NCI-H526 (cell line): ENCODE measurements at regions not wholly inside any gene's neighbourhood (a gene's known extent, or its start where the extent isn't known, plus 50 kb on each side); places are given as distances from the start of the nearest gene placed in this dataset.

ENCODE experiments used
- DNase-seq, 2 experiments: peaks; one replicate each; lab custom pipeline; 2025; lab: John Stamatoyannopoulos, UW

DNA sequence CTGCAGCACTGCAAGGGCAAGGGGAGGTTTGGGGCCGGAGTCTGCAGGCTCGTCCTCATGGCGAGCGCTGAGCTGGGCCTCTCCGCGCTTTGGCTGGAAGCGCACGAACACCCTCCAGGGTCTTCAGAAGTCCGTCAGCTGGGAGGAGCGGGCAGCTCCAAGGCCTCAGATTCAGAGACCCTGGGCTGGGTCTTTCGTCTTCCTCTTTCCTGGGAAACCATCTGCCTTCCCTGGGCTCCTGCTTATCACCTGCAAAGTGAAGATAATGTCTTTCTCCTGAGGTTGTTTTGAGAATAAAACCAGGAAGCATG lies 525.6 kb downstream of the BRD1 start:
- no peak for DNase-seq

DNA sequence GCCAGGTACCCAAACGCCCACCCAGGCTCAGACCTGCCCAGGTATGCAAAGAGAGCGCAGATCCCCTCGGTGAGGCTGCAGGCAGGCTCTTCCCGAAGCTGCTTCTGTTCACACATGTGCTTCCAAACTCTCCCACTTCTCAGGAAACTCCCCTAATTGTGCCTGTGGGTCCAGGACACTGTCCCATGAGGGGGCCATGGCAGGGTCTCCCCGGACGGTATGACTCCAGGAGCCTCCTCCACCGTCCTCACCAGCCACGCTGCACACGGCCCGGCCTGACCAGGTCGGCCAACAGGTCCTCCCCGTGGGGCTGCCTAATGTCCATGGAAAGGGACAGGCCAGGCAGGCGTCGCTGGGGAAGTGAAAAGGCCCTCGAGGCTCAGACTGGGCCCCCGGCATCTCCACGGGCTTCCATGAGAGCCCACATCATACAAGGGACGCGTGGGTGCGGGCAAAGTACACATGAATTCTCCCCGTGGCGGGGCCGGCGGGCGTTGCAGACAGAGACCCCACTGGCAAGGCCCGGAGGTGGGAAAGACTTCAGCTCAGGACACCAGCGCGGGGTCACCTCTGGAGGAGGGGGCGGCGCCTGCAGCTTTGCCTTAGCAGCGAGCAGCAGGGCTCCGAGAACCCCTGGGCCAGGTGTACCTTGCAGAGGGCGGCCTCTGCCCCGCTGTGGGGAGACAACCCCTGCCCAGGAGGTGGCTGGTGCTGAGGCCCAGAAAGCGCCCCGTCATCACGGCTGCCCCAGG lies 526.1 kb downstream of the BRD1 start:
- DNase-seq: no peak

DNA sequence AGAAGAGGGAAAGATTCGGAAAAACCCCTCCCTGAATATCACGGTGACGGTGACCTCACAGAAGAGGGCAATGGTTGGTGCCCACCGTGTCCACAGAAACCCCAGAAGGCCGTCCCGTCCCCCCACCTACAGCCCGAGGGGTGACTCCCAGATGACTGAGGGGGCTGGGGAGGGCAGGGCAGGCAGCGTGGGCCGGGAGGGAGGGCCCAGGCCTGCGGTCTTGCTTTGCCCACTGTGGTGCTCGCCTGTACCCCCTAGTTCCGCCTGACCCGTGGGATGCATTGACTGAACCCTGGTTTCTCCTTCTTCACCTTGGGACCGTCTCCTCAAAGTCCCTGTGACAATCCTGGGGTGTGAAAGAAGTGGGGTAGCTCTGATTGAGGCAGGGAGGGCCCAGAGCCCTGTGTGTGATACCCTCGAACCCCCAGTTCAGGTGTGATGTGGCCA lies 526.7 kb downstream of the BRD1 start:
- DNase-seq: no peak

DNA sequence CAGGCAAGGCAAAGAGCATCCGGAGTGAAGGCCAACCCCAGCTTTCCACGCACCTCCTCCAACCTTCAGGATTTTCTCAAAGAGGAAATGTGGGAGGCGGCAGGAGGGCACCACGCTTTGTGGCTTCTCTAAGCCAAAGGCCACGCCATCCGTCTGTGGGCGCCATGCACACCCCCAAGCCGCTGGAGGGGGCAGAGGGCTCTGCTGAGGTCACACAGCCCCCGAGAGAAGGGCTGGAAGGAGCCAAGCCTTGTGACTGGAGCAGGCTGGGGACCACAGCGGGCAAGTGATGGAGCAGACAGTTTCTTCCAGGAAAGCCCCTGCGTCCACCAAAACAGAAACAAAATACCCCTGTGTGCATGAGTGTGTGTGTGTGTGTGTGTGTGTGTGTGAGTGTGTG lies 527.4 kb downstream of the BRD1 start:
- DNase-seq: no peak

DNA sequence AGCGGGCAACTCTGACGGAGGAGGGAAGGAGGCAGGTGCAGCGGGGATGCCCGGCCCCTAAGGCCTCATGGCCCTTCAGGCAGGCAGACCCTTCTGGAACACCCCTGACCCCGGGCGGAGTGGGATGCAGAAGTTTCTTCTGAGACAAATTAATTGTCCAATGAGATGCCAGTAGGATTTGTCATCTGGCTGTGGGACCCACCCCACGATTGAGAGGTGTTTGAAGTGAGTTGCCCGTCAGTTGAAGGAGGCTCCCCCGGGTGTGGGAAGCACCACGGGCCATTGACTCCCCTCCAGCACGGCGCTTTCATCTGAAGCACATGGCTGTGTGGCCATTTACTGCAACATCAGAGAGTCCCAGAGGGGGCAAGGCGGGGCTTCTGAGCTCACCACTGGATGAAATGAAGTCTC lies 527.8 kb downstream of the BRD1 start:
- DNase-seq: no peak

DNA sequence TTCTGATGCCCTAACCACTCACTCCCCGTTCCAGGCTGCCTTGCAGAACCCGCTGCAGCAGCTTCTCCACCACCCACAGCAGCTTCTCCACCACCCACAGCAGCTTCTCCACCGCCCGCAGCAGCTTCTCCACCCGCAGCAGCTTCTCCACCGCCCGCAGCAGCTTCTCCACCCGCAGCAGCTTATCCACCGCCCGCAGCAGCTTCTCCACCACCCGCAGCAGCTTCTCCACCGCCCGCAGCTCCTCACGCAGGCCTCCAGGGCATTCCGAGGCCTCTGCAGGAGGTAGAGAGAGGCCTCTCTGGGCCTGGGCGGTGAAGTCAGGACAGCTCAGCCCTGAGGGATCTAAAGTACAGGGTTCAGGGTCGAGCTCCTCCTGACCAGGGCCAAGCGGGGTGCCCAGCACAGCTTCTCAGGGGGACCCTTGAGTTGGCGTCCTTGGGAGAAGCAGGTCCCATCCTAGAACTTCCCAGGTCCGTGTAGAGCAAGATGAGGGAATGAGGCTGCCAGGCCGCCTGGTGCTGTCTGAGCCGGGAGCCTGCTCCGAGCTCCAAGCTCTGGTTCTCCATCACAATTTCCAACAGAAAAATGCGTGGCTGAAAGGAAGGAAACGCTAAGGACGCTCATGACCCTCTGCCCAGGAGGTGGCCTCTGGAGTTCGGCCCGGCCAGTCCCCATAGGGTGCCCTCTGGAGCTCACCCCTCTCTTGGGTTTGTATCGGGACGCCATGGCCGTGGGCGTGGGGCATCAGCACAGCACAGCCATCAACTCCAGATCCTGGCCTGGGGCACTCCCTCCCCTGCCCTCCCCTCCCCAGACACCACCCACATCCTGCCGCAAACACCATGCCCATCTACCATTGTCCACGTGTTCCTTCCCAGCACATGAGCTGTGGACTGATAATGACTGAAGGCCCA lies 528.6 kb downstream of the BRD1 start:
- no peak for DNase-seq

DNA sequence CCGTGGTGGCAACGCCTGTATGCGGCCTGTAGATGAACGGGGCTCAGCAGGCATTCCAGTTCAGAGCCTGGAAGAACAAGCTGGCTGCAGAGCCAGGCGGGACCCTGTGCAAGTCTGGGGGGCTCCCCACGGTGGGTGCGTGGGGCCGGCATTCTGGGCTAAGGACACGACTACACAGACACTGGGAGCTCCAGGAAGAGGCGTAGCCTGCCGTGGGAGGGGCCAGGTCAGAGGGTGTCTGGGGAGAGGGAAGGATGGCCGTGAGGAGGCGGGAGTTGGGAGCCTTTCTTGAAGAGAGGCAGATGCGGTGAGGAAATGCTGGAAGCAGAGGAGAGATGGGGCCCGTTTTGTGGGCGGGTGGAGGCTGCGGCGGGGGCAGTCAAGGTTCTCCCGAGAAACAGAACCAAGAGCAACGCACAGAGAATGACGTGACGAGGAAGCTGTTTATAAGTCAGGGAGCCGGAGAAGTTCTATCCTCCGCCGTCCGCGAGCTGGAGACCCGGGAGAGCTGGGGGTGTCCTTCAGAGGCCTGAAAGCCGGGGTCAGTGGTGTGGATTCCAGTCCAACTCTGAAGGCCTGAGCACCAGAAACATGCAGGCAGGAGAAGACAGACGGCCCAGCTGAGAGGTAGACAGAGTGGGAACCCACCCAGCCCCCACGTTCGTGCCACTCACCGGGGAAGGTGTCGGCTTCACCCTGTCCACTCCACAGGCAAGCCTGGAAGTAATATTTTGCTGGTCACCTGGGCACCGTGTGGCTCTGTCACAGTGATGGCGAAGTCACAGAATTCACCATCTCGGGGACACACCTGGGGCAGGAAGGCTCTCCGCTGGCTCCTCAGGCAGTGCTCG lies 529.6 kb downstream of the BRD1 start:
- DNase-seq: no peak

DNA sequence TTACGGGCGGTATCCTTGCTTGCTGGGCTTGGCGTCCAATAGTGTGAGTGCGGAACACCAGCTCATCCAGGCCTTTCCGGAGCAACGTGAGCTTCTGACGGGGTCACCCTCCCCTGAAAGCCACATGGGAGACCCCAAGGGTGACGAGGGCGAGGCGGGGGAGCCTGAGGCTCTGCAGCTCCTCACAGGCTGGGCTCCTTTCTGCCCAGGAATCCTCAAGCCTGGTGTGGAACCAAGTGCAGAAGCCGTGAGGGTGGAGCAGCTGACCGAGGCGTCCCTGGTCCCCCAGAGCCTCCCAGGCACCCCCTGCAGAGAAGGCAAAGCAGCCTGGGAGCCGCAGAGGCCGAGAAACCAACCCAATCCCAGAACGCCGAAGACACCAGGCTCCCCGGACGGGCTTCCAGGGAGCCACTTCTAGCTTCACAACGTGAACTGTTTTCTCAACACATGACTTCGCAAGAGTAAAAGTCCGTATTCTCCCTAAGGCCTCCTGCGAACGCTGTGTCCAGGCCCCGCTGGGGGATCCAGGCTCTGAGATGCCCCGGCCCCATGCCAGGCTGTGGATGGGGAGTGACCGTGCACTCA lies 530.3 kb downstream of the BRD1 start:
- no peak for DNase-seq

DNA sequence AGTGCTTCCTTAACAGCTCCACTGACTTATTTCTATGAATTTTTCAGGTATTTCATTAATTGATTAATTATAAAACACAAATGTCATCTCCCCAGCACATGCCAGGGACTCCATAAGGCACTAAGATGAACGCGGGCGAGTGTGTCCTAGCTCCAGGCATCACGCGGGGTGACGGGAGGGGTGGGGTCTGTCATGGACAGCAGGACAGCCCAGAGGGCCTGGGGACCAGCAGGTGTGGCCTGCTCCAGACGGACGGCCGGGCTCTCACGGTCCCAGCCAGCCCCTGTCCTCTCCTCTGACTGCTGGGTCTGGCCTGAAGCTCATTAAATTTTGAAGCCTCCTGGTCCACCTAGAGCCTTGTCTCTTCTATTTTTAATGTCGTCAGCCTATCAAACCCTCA lies 531.1 kb downstream of the BRD1 start:
- DNase-seq: no peak

DNA sequence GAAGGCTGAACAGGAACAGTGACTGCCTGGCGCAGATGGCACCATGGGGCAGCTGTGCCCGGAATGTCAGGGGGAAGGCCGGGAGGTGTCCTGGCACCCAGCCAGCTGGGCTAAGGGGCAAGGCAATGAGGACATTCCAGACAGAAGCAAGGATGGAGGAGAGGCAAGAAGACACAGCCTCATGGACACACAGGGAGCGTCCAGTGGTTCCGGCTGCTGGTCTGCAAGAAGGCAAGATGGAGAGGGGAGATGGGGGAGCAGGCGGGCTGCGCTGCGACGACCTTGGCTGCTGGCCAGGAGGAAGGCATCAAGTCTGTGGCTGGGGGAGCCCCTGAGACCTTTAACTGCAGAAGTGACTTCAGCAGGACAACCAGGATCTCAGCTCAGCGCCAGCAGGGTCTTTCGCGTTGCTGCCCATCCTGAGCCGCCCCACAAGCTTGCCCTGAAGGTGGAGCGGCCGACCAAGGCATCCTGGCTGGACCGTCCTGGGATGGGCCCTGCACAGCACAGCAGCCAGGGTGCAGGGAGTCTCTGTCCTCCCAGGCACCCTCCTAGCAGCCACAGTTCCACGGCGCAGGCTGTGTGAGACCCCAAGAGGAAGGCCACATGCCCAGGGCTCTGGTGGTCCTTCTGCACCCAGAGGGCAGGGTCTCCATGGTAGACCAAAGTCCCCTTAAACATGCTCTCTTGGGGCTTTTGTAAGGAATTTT lies 531.7 kb downstream of the BRD1 start:
- DNase-seq: no peak

DNA sequence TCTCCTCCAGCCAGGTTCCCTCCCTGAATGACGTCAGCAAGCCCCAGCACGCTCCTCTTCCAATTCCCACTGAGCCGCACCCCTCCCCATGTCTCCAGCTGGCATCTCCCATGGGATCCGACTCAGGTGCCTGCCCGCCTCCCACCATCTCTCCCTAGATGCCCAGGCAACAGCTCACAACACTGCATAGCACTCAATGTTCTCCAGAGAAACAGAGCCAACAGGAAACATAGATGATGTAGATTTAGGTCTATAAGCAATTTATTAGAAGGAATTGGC lies 532.3 kb downstream of the BRD1 start:
- DNase-seq: peak in 1 of 2 experiments; percentile 45

DNA sequence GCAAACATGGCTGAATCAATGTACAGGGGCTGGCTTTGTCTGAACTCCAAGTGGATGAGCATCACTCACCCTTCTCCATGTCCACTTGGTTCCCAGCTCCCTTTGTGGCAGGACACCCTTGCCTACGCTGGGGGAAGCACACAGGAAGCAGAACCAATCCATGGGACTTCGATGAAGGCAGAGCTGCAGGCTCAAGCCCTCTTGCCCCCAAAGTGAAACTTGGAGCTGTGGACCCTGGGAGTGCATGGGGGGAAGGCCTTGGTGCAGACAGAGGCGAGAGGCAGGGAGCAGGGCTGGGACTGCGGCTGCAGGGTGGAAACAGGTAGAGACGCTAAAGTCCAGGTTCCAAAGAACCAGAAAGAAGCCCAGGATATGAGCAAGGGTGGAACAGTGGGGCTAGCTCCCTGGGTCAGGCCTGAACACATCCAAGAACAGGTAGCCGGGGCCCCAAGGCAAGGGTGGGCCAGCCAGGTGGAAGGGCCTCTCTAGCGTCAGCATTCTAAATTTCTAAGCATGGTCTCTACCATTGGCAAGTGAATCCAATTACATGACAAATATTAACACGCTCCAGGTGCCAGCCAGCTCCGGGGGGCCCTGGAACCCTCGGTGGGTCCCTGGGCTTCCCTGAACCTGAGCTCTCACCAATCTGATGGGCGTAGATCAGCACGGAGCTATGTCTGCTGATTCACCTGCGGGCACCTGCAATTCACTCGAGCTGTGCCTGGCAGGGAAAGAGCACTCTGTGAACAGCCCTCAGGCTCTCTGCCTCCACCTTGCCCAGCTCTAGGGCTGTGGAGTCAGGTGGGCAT lies 532.8 kb downstream of the BRD1 start:
- DNase-seq: no peak

DNA sequence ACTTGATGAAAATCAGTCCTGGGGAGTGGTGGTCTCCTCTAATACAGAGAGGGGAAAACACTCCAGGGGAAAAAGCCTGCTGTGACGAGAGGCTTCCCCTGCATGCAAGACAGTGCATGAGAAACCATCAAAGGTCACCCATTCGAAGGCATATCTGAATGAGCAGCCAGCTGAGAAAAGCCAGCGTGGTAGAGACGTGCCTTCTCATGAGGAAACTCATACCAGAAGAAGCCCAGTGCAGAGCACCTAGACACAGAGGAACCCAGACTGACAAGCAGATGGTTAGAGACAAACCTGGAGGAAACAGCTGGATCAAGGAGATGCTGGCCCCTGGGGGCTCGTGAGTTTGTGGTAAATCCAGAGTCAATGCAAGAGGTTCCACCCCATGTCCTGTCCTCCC lies 534.8 kb downstream of the BRD1 start:
- DNase-seq: no peak

DNA sequence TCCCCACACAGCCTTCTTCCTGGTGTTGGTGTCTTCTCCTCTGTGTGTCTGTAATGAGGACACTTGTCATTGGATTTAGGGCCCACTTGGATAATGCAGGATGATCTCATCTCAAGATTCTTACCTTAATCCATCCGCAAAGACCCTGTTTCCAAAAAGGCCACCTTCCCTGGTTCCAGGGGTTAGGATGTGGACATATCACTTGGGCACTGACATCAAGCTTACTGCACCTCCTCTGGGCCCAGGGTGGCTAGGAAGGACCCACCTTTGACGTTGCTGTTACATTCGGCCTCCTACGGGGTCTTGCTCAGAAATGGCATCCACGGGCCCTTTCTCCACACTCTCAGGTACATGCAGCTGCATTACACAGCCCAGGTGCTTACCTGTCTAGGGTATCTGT lies 535.9 kb downstream of the BRD1 start:
- DNase-seq: no peak

DNA sequence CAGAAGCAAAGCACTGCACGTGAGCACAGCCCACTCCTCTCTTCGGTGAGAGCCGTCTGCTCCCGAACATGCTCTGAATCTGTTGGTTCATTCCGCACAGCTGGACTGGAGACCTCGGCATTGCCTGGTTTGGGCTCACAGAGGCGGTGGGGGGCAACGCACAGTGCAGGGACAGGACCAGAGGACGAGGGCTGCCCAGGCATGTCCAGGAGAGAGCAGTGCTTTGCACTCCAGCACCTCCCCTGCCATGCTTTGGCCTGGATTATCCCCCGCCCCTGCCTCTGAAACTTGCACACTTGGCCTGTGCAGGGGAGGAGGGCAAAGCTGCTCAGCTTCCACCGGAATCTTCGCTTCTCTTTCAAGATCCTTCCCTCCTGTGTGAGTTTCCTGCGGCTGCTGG lies 536.5 kb downstream of the BRD1 start:
- DNase-seq: no peak

DNA sequence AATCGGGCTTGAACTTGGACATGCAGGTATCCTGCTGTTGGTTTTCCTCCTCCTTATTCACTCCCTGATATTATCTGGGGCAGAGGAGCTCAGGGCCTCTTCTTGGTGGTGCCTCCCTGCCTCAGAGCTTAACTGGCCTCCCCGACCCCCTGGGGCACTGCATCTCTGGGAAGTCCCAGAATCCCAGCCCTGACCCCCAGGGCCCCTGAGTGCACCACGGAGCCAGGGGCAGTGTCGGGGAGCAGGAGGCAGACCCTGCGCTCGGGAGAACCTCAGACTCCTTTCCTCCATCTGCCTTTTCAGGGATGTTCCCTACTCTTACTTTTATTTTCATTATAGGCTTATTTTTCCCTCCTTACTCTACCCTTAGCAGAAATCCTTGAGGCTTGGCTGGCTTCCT lies 537.0 kb downstream of the BRD1 start:
- DNase-seq: no peak

DNA sequence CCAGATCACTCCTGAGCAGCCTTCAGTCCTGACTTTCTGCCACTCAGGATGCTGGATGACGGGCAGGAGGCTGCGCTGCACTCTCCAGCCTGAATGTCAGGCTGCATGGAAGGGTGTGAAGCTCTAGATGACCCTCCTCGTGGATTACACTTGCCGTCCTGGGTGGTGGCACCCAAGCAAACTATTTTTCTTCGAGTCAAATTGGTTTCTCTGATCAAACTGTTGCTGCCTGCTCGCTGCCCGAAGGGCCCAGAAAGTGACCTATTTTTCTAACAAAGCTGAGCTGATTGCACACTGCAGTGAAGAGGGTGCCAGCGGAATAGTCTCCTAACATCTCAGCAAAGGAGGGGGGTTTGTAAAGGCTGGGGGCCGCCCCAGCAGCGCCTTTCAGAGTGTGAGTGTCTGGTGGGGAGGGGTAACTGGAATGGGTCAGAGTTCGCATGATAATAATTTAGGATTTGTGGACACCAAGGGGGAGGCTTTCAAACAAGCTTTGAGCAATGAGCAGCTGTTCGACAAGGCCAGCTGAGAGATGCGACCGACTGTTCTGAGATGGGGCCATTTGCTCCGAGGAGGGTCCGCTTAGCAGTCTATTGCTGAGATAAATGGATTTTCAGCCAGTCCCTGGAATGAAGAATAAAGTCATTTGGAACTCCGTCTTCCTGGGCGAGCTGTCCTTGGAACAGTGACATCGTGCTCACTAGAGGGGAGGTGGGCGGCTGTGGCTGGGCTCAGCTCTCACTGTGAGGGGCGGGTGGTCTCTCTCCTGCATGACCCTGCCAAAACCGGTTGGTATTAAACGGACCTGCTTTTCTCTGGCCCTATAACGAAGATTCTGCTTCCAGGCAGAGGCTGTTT lies 537.6 kb downstream of the BRD1 start:
- no peak for DNase-seq

DNA sequence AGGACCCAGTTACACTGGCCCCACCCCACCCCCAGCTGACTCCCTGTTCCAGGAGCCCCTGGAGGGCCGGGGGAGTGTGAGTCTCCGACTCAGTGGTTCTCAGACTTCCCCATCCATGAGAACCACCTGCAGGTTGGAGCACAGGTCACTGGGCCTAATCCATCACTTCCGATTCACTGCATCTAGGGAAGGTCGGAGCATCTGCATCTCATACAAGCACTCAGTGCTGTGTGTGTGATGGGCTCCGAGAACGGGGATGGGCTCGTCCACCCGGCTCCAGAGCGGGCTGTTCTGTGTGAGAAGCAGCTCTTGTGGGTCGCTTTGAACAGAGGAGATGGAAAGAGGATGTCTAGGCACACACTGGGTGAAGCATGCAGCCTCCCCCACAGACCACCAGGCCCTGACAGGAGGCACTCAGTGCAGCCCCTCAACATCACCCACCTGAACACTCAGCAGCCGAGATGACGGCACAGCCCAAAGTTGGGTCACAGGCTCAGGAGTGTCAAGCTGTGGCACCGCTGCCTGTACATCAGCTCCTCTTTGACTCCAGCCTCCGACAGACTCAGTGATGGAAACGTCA lies 541.4 kb downstream of the BRD1 start:
- DNase-seq: no peak

DNA sequence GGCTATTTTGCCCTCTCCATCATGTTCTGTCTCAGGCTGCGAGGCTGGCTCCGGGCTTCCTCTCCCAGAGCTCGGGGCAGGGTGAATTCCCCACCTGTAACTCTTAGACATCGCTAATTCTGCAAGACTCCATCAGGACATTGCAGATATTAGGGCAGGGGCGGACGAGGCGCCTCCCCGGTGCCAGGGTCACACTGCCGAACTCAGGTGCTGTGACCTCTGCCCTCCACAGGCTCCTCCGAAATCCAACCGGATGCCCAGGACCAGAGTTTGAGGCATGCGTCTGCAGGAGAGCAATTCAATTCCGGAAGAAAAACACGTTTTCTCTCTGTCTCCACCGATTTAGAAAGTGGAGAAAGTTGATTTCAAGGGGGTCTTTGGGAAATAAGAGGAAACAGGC lies 542.7 kb downstream of the BRD1 start:
- no peak for DNase-seq
